ENCODE measurements at regions not wholly inside any gene's neighbourhood (a gene's known extent, or its start where the extent isn't known, plus 50 kb on each side); places are given as distances from the start of the nearest gene placed in this dataset.
A peak's percentile ranks its signal among the peaks of the same experiment; 100 is the strongest.

DNA sequence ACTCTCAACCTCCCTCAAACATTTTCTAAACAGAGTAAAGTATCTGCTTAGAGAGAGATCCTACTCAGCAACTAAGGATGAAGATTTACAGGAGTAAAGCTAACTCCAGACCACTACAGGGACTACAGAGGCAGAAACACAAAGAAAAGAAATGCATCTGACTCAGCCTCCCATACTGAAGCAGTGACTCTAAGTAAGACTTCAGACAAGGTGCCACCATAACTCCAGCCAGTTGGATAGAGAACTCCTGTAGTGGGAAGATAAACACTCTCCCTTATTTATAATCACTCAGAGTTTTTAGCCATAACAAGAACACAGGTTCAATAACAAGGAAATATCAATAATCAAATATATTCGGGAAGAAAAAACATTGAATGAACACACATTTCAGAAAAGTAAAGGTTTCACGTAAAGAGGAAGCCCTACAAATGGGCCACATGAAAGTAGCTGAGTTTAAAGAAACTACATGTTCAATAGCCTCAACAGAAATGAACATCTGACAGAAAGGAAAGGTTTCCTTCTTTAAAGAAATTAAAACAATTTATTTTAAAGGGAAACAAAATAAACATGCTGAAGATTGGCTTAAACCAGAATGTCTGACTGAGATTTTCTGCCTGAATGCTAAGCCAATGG, 519.9 kb downstream of the KCNJ3 start:
- H3F3A ChIP-seq (replicated peaks; ENCODE audit: low read depth): no peaks in the 10 kb centered on the region
- no peaks in the 10 kb centered on the region for H3K27me3 ChIP-seq (ENCODE audit: insufficient read depth)
- no peak for TF ChIP-seq ZNF114 (CRISPR knock-in tag; IDR thresholded peaks at IDR 0.05)
- no peak for TF ChIP-seq CREB1 (CRISPR knock-in tag; IDR thresholded peaks at IDR 0.05; ENCODE audit: low read depth)
- TF ChIP-seq JUNB (IDR thresholded peaks at IDR 0.05; ENCODE audit: unreplicated experiment): no peak
- TF ChIP-seq EZH2 (IDR thresholded peaks at IDR 0.05; ENCODE audit: low read depth, unreplicated experiment): no peak
- TF ChIP-seq, protein P1, sequence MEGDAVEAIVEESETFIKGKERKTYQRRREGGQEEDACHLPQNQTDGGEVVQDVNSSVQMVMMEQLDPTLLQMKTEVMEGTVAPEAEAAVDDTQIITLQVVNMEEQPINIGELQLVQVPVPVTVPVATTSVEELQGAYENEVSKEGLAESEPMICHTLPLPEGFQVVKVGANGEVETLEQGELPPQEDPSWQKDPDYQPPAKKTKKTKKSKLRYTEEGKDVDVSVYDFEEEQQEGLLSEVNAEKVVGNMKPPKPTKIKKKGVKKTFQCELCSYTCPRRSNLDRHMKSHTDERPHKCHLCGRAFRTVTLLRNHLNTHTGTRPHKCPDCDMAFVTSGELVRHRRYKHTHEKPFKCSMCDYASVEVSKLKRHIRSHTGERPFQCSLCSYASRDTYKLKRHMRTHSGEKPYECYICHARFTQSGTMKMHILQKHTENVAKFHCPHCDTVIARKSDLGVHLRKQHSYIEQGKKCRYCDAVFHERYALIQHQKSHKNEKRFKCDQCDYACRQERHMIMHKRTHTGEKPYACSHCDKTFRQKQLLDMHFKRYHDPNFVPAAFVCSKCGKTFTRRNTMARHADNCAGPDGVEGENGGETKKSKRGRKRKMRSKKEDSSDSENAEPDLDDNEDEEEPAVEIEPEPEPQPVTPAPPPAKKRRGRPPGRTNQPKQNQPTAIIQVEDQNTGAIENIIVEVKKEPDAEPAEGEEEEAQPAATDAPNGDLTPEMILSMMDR (conservative IDR thresholded peaks at IDR 0.05; ENCODE audit: low read depth in 2 of 2): no peak
- TF ChIP-seq, protein P2, sequence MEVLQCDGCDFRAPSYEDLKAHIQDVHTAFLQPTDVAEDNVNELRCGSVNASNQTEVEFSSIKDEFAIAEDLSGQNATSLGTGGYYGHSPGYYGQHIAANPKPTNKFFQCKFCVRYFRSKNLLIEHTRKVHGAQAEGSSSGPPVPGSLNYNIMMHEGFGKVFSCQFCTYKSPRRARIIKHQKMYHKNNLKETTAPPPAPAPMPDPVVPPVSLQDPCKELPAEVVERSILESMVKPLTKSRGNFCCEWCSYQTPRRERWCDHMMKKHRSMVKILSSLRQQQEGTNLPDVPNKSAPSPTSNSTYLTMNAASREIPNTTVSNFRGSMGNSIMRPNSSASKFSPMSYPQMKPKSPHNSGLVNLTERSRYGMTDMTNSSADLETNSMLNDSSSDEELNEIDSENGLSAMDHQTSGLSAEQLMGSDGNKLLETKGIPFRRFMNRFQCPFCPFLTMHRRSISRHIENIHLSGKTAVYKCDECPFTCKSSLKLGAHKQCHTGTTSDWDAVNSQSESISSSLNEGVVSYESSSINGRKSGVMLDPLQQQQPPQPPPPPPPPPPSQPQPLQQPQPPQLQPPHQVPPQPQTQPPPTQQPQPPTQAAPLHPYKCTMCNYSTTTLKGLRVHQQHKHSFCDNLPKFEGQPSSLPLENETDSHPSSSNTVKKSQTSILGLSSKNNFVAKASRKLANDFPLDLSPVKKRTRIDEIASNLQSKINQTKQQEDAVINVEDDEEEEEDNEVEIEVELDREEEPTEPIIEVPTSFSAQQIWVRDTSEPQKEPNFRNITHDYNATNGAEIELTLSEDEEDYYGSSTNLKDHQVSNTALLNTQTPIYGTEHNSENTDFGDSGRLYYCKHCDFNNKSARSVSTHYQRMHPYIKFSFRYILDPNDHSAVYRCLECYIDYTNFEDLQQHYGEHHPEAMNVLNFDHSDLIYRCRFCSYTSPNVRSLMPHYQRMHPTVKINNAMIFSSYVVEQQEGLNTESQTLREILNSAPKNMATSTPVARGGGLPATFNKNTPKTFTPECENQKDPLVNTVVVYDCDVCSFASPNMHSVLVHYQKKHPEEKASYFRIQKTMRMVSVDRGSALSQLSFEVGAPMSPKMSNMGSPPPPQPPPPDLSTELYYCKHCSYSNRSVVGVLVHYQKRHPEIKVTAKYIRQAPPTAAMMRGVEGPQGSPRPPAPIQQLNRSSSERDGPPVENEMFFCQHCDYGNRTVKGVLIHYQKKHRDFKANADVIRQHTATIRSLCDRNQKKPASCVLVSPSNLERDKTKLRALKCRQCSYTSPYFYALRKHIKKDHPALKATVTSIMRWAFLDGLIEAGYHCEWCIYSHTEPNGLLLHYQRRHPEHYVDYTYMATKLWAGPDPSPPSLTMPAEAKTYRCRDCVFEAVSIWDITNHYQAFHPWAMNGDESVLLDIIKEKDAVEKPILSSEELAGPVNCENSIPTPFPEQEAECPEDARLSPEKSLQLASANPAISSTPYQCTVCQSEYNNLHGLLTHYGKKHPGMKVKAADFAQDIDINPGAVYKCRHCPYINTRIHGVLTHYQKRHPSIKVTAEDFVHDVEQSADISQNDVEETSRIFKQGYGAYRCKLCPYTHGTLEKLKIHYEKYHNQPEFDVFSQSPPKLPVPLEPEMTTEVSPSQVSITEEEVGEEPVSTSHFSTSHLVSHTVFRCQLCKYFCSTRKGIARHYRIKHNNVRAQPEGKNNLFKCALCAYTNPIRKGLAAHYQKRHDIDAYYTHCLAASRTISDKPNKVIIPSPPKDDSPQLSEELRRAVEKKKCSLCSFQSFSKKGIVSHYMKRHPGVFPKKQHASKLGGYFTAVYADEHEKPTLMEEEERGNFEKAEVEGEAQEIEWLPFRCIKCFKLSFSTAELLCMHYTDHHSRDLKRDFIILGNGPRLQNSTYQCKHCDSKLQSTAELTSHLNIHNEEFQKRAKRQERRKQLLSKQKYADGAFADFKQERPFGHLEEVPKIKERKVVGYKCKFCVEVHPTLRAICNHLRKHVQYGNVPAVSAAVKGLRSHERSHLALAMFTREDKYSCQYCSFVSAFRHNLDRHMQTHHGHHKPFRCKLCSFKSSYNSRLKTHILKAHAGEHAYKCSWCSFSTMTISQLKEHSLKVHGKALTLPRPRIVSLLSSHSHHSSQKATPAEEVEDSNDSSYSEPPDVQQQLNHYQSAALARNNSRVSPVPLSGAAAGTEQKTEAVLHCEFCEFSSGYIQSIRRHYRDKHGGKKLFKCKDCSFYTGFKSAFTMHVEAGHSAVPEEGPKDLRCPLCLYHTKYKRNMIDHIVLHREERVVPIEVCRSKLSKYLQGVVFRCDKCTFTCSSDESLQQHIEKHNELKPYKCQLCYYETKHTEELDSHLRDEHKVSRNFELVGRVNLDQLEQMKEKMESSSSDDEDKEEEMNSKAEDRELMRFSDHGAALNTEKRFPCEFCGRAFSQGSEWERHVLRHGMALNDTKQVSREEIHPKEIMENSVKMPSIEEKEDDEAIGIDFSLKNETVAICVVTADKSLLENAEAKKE (CRISPR knock-in tag; IDR thresholded peaks at IDR 0.05): no peak
- TF ChIP-seq EZH2phosphoT487 (IDR thresholded peaks at IDR 0.05; ENCODE audit: unreplicated experiment): no peak
- TF ChIP-seq, protein P3, sequence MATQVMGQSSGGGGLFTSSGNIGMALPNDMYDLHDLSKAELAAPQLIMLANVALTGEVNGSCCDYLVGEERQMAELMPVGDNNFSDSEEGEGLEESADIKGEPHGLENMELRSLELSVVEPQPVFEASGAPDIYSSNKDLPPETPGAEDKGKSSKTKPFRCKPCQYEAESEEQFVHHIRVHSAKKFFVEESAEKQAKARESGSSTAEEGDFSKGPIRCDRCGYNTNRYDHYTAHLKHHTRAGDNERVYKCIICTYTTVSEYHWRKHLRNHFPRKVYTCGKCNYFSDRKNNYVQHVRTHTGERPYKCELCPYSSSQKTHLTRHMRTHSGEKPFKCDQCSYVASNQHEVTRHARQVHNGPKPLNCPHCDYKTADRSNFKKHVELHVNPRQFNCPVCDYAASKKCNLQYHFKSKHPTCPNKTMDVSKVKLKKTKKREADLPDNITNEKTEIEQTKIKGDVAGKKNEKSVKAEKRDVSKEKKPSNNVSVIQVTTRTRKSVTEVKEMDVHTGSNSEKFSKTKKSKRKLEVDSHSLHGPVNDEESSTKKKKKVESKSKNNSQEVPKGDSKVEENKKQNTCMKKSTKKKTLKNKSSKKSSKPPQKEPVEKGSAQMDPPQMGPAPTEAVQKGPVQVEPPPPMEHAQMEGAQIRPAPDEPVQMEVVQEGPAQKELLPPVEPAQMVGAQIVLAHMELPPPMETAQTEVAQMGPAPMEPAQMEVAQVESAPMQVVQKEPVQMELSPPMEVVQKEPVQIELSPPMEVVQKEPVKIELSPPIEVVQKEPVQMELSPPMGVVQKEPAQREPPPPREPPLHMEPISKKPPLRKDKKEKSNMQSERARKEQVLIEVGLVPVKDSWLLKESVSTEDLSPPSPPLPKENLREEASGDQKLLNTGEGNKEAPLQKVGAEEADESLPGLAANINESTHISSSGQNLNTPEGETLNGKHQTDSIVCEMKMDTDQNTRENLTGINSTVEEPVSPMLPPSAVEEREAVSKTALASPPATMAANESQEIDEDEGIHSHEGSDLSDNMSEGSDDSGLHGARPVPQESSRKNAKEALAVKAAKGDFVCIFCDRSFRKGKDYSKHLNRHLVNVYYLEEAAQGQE (IDR thresholded peaks at IDR 0.05; ENCODE audit: unreplicated experiment): no peak
- TF ChIP-seq, protein P4, sequence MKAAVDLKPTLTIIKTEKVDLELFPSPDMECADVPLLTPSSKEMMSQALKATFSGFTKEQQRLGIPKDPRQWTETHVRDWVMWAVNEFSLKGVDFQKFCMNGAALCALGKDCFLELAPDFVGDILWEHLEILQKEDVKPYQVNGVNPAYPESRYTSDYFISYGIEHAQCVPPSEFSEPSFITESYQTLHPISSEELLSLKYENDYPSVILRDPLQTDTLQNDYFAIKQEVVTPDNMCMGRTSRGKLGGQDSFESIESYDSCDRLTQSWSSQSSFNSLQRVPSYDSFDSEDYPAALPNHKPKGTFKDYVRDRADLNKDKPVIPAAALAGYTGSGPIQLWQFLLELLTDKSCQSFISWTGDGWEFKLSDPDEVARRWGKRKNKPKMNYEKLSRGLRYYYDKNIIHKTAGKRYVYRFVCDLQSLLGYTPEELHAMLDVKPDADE (IDR thresholded peaks at IDR 0.05): no peak
- TF ChIP-seq NANOG (IDR thresholded peaks at IDR 0.05; ENCODE audit: borderline replicate concordance): no peak
- no peak for TF ChIP-seq POLR2AphosphoS5 (IDR thresholded peaks at IDR 0.05; ENCODE audit: low read depth)
- Mint-ChIP-seq H3K9me3 (no peaks in the 10 kb centered on the region), H3K27me3 (ENCODE audit: insufficient read depth, low read depth, poor library complexity) (peaks cover 2% of the 10 kb centered on the region), H3K36me3 (ENCODE audit: low read depth) (no peaks in the 10 kb centered on the region), H3K27ac (no peak overlapping the region), H3K4me3 (no peak overlapping the region), H3K4me1 (no peaks in the 10 kb centered on the region)
- no peak overlapping the region for H3K4me3 ChIP-seq
- H2AFZ ChIP-seq: 0 out of 2 replicates have a peak overlapping the region, but pooled peaks have one; percentile 0
- DNase-seq (ENCODE audit: low spot score): no peak
- no peak for ATAC-seq
- no peak overlapping the region for H3K27ac ChIP-seq (ENCODE audit: low read depth)
- no peaks in the 10 kb centered on the region for H3K4me1 ChIP-seq (ENCODE audit: insufficient read depth)
- no peak overlapping the region for H3K4me2 ChIP-seq
- no peaks in the 10 kb centered on the region for H4K20me1 ChIP-seq (replicated peaks; ENCODE audit: insufficient read depth)
- H3K9me2 ChIP-seq (ENCODE audit: insufficient read depth): no peaks in the 10 kb centered on the region
- H3K79me2 ChIP-seq (replicated peaks; ENCODE audit: insufficient read depth): no peaks in the 10 kb centered on the region
- H3K36me3 ChIP-seq (ENCODE audit: insufficient read depth): no peaks in the 10 kb centered on the region

Measured in GM23338 (cell line).